ENCODE measurements at regions not wholly inside any gene's neighbourhood (a gene's known extent, or its start where the extent isn't known, plus 50 kb on each side); places are given as distances from the start of the nearest gene placed in this dataset.

GRCh38 chr7:148523550-148523949 lies 67.0 kb upstream of the C7orf33 start:
- TF ChIP-seq CTCF (IDR thresholded peaks at IDR 0.05), result no peak
- TF ChIP-seq POLR2A (IDR thresholded peaks at IDR 0.05), result no peak
- TF ChIP-seq EP300 (IDR thresholded peaks at IDR 0.05; ENCODE audit: low read depth), result no peak
- no peak for TF ChIP-seq POLR2AphosphoS5 (IDR thresholded peaks at IDR 0.05)

All from transverse colon (tissue), 4 donors.